HG02852 (cell line): ENCODE measurements at regions not wholly inside any gene's neighbourhood (a gene's known extent, or its start where the extent isn't known, plus 50 kb on each side); places are given as distances from the start of the nearest gene placed in this dataset.

ENCODE experiments used
- ATAC-seq: cut with Tn5 transposase; IDR thresholded peaks from one replicate; pipeline ENCODE4 v1.9.1; 2021; ENCODE audit warnings: mild to moderate bottlenecking, moderate library complexity; ENCODE audit not compliant: unreplicated experiment

DNA sequence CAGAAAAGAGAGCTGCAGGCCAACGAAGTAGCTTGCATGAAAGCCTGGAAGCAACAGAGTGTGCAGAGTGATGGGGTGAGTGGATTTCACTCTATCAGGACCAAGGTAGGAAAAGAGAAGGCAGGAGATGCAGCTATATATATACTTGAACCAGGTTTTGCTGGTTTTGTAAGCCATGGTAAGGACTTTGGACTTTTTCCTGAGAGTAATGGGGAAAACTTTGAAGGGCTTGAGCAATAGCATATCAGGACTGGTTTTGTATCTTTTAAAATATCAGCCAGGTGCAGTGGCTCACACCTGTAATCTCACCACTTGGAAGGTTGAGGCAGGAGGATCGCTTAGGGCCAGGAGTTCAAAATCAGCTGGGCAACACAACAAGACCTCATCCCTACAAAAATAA lies 120.6 kb upstream of the NRP1 start:
- no peak for ATAC-seq

DNA sequence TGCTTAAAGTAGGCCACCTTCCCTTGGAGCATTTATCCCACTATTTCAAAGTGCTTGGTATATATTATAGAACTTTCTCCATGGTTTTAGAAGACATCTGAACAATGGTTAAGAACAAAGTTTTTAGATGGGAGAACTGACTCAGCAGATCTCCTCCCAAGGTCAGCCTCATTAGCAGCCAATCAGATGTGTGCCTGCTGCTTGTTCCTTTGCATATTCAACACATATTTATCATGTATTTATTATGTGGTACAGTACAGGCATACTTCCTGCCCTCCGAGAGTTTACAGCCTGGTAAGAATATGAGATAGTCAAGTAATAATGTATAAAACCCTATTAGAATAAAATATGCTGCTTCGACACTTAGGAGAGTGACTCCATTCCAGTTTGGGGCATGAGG lies 120.1 kb upstream of the NRP1 start:
- no peak for ATAC-seq

DNA sequence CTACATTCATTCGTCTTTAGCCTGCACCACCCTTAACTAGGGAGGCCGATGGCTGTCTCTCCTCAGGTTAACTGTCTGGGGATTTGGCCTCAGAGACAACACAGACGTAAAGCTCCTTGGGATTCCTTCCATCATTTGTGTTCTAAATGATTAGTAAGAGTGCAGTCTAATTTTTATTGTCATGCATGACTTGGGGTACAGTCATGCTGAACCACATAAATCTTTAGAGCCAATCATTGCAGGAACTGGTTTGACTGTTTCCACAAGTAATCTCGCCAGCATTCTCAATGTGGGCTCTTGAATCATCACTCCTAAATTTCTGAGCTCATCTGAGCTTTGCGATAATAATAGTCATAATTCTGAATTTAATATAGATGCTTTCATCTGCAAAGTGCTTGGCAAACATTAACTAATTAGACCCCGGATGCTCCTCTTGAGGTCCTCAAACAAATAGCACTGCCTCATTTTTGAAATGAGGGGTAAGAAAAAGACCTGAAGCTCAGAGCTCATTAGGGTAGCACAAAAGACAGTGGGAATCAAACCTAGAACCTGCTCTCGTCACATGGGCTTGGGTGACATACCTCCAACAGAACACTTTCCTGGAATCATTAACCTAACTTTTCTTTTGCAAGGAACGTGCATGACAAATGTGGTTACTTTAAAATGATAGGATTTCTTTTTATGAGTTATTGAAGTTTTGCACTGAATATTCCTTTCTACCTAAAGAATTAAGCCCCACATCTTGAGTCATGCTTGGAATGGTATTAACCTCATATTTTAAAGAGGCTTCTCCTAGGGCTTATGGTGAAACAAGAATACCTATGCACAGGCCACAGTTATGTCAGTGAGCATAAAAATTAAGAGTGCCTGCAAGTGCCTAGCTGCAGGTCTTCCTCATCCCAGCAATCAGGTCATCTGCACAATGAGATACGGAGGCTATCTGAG lies 118.9 kb upstream of the NRP1 start:
- ATAC-seq = no peak

DNA sequence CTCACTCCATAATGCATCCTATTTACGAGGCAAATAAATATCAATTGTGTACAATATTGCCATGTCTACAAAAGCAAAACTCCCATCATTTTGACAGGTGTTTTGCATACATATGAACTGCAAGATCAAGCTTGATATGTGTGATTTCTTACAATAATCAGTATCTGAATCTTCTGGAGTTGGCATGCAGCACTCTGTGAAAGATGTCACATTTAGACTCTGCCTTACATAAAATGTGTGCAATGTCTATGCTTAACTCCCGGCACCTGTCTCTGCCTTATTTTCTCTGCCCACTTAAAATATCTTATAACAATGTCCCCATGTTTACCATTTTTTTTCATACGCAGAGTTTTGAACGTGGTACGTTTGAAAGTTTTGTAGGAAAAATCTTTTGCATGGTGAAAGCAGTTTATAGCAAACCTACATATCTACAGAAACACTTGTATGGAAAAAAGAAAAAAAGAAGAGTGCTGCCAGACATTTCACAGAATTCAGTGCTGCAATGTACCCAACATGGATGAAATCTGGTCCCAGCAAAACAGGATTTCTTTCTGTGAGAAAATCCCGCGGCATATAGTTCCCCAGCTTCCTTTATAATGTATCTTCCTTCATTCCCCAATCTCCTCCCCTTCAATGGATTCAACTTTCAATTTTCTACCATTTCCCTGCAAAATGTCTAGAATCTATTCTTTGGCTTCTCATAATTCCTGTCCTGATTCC lies 114.1 kb upstream of the NRP1 start:
- ATAC-seq = no peak

DNA sequence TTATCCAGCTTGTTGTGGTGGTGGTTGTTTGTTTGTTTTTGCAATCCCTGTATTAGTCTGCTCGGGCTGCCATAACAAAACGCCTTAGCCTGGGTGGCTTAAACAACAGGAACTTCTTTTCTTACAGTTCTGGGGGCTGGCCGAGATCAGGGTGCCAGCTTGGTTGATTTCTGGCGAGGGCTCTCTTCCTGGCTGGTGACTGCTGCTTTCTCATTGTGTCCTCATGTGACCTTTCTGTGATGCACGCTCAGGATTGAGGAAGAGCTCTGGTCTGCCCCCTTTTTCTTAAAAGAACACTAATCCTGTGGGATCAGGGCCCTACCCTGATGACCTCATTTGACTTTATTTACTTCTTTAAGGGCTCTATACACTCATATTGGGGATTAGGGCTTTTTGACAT lies 107.1 kb upstream of the NRP1 start:
- no peak for ATAC-seq

DNA sequence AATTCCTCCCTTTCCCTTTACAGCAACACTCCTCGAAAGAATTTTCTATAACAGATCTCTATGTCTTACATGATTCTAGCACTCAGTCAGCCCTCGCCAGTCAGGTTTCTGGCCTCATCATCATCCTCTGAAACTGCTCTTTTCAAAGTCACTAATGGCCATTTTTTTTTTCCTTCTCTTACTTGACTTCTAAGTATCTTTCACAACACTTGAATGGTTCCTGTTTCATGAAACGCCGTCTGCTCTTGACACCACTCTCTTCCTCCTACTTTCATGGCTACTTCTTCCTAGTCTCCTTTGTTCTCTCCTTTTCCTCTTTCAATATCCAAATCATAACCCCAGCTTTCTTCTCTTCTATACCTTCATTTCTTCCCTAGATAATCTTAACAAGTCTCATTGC lies 100.5 kb upstream of the NRP1 start:
- no peak for ATAC-seq

DNA sequence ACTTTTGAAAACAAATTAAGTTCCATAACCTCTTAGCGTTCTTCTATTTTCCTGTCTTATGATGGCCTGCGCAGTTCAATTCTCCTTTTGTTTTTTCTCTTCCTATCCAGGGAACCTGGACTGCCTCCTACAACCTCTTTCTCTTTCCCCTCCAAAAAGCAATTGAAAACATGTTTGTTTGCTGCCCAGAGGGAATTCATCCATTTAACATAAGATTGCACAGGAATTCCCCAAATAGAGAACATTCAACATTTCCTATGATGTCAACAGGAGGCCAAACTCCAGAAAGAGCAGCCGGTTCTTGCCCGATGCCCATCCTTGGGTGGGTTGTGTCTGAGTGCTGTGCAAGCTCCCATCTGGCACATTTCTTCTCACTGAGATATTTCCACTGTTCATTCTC lies 94.2 kb upstream of the NRP1 start:
- no peak for ATAC-seq

DNA sequence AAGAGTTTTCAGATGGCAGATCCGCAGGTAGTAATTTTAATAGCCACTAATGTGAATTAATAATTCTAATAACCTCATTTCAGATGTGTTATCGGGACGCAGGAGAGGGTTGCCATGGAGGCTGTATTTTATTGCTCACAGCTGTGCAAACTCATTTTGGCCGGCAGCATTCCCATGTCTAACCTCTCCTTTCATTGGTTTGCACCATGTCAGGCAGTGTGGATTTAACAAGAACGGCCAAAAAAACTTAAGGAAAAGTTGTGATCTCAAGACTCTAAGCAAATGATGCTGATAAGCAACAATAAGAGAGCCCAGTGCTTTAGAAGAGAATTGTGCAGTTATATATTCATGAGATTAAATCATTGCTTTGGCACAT lies 88.7 kb upstream of the NRP1 start:
- no peak for ATAC-seq

DNA sequence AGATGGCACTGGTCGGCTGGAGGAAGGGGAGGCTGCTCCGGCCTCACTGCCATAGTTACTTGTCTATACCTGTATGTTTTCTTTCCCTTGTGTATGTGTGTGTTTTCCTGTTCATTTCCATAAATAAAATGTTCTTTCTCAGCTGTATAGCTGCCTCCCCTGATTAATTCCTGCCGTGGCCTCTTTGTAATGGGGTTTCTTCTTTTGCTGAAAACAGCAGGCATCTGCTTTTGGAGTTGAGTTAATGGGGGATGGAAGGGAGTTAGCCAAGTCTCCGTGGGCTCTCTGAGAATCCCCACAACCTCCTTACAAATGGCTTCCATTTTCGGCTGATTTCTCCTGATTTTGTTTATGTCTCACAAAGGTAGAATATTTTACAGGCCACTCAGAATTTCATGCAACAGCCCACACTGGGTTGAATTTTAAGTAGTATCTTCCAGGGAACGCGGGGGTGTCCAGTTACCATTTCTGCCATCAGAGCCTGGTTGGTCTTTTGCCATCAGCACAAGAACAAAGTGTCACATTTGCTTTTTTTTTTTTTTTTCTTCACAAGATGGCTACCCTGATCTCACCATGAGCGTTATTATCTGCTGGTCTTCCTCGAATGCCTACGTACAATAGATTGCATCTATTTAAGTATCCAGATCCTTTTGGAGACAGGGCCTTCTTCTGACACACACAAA lies 88.1 kb upstream of the NRP1 start:
- ATAC-seq = no peak

DNA sequence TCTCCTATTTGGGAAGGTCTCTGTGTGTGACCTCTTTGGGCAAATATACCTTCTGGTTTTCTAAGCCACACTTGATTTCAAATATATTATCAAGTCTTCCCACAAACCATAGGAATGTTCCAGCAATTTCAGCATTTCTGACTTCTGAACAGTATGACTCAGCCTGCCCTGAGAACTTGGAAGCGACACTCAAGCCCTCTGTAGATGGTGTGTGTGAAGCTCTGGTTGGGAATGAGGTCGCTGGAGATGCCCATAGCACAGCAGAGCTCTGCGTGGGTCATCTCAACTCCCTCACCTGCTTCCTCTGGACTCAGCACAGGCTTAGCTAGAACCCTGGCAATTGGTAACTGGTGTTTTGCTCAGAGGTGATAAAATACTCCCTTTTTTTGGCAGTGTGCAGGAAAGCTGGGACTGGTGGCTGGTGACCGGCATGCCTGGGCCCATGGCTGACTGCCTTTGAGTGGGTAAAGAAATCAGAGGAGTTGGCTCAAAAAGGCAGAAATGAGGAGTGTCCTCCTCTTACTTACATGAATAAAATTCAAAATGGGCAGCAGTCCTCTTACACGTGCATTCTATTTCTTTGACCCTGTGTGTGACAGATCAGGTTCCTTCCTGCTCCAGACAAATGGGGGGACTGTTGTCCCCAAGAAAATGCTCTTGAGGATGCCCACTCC lies 87.5 kb upstream of the NRP1 start:
- ATAC-seq = no peak

DNA sequence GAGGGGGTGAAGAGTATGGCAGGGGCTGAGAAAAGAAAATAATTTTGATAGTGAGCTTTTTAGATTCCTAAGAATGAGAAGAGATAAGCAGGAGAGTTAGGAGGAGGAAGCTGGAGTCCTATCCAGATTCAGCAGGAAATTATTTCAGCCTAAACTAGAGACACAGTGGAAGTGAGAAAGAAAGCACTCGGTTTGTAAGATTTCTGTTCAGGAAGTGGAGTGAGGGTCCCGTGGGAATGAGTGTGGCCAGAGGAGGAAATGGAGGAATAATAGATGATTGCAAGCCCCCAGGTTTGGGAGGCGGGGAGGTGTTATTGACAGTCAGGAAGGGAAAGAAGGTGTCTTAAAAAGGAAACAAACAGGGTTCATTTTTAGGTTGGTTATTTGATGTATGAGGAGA lies 84.8 kb upstream of the NRP1 start:
- ATAC-seq = no peak

DNA sequence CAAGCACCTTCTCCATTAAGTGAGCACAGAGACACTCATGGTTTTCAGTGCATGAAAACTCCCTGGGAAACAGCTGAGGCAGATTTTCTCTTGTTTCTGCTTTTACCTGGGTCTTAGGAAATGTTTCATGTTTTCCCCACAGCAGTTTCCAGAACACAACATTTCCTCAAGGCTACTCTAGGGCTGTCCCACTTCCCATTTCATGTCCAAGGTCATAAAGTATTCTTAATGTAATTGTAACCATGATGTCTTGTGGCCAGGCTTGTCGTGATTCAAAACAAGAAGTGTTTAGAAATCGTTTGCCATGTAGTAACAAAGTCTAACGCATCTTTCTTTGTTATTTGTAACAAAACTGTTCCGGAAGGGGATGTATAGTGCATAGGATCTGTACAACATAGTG lies 83.8 kb upstream of the NRP1 start:
- no peak for ATAC-seq

DNA sequence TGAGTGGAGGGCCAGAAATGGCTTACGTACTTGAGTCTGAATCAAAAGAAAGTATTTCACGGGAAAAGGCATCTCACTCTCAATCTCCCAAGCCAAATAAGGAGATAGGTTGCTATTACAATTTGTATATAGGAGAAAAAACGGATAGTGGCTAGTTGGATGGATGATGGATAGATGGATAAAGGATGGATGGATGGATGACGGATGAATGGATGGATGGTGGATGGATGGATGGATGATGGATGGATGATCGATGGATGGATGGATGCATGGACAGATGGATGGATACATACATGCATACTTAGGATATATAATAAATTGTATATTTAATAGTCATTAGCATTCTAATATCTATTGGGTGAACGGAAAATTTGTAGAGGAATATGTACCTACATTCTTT lies 82.2 kb upstream of the NRP1 start:
- no peak for ATAC-seq

DNA sequence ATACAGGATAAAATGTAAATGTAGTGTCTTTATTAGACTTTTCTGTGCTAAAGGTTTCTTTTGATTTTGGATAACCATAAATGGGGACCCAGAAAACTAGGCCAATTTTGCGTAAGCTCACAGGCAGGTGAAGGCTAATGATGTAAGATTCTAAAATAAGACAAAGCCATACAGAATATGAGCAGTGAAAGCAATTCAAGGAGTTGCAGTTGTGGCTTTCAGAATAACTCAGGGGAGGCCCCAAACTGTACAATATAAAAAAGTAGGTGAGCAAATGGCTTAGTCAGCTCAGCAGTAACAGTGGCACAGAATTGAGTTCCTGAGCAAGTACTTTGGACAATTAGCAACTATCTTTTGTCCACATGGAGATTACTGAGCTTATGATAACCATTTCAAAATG lies 81.7 kb upstream of the NRP1 start:
- ATAC-seq = peak; percentile 43

DNA sequence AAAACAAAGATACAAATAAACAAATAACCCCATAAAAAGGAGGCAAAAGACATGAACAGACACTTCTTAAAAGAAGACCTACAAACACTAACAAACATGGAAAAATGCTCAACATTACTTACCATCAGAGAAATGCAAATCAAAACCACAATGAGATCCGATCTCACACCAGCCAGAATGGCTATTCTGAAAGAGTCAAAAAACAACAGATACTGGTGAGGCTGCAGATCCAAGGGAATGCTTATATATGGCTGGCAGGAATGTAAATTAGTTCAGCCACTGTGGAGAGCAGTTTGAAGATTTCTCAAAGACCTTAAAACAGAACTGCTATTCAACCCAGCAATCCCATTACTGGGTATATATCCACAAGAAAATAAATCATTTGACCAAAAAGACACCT lies 80.4 kb upstream of the NRP1 start:
- no peak for ATAC-seq

DNA sequence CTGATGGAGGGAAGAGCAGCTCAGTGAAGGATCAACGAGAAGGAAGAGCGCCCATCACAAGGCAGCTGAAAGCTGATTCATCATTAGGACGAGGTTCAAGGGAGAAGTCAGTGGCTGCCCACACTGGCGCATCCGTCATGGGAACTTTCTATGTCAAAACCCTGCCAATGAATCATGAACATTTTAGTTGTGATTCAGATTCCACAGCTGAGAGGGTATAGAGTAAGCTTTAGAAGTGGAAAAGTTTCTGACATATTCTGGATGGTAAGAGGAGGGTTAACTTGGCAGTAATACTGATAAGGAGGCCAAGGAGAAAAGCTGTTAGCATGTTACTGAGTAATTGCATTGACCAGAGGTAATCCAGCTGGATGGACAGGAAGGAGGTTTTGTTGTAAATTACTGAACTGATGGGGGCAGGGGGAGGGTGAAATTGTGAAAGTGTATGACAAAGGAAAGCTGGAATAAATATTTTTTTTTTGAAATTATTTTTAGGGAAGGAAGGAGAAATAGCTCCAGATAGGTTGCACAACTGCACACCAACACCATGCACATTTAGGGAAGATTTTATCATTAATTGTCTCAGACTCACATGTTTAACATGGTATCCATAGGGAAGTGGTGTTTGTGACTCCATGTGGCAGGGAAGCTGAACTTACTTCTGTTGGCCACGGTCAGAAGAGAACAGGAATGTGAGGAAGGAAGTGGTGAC lies 78.3 kb upstream of the NRP1 start:
- ATAC-seq = no peak

DNA sequence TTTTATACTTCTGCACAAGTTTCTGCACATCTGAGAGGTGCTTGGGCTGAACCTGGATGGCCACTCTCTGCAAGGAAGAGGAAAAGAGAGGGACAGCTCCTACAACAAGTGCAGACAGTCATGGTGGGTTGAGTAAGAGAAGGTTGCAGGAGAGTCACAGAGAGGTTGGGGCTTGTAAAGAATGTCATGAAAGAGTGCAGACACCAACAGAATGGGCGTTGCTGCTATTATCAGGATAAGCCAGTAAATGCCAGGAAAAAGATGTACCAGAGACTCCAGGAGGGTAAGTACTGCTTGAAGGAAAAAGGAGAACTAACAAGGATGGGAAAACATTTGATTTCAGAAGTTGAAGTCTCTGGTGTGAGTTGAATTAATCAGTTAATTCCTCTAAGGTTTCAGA lies 77.8 kb upstream of the NRP1 start:
- no peak for ATAC-seq

DNA sequence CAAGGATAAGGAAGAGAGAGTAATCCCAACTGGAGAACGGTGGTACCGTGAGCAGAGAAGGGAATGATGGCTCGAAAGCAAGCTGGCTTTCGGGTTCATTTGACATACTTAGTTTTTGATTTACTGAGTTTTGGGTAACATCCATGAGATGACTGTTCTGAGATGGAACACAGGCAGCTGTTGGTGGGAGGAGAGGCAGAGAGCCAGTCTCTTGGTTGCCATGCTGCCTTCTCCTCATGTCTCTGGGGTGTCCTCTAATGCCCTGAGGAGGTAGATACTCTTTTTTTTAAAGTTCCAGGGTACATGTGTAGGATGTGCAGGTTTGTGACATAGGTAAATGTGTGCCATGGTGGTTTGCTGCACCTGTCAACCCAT lies 76.4 kb upstream of the NRP1 start:
- ATAC-seq = no peak

DNA sequence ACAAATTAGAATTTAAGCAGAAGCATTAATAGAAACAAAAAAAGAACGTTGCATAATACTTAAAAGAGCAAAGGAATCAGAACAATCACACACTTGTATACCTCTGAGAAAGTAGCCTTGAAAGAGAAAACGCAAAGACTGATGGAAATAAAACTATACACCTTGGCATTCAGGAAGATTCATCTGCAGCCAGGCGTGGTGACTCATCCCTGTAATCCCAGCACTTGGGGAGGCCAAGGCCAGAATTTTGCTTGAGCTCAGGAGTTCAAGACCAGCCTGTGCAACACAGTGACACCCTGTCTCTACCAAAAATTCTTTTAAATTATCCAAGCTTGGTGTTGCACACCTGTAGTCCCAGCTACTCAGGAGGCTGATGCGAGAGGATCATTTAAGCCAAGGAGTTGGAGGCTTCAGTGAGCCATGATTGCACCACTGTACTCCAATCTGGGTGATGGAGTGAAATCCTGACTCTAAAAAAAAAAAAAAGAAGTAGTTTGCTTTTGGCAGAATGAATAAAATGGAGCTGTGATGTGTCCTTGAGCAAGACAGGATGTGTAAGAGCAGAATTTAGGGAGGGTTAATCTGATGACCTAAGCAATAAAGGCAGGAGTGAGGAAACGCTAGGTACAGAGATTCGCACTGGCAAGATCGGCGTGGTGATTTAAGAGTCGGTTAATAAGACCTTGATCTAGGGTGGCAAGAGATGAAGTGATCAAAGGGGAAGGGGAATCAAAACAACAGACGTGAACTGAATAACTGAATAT lies 75.8 kb upstream of the NRP1 start:
- ATAC-seq = no peak

DNA sequence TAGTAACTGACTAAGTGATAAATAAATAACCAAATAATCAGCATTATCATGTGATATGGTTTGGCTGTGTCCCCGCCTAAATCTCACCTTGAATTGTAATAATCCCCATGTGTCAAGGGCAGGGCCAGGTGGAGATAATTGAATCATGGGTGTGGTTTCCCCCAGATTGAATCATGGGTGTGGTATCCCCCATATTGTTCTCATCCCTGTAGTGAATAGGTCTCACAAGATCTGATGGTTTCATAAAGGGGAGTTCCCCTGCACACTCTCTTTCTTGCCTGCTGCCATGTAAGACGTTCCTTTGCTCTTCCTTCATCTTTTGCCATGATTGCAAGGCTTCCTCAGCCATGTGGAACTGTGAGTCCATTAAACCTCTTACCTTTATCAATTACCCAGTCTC lies 72.1 kb upstream of the NRP1 start:
- ATAC-seq = no peak
